SK-N-SH (cell line): ENCODE measurements at regions not wholly inside any gene's neighbourhood (a gene's known extent, or its start where the extent isn't known, plus 50 kb on each side); places are given as distances from the start of the nearest gene placed in this dataset.
"Not testable (repeated sequence)": the region's sequence is repeated elsewhere in the genome, so short reads cannot be mapped to it uniquely, and the experiment has no call there.

ENCODE experiments used
- CTCF ChIA-PET: fragments of 300-600, 350-600 bp; formaldehyde crosslinking; extraction: SDS; loops from one replicate; lab custom pipeline; 2021; lab: Yijun Ruan, JAX
- POLR2A ChIA-PET: fragments of 350-600 bp; sonication (Branson Sonifier 250); formaldehyde crosslinking; extraction: SDS; loops from one replicate; lab custom pipeline; 2020; ENCODE audit warnings: antibody characterized with exemption, inconsistent platforms; lab: Yijun Ruan, JAX
- DNase-seq: peaks from one replicate; pipeline ENCODE4 v3.0.0; 2012
- H2AFZ ChIP-seq: fragments of 200-600 bp; sonication (generic); 2 replicates; pipeline ENCODE4 v1.8.1; 2016; ENCODE audit warnings: antibody characterized with exemption, mild to moderate bottlenecking, low read depth
- H3F3A ChIP-seq: fragments of 200-600 bp; sonication (generic); replicated peaks from 2 replicates; pipeline ENCODE3; 2016; ENCODE audit warnings: antibody characterized with exemption, mild to moderate bottlenecking; ENCODE audit not compliant: insufficient read depth
- H3K27ac ChIP-seq, 2 experiments: fragments of 200-500 bp in 1 of 2; fragments of 200-600 bp in 1 of 2; sonication (Bioruptor generic) in 1 of 2; sonication (generic), shearing (Covaris generic) in 1 of 2; 2 replicates each; pipeline versions ENCODE4 v1.5.1 to v1.6.1; 2014 to 2016; ENCODE audit warnings: low read depth in 2 of 2, inconsistent platforms in 1 of 2, low read length in 1 of 2, mild to moderate bottlenecking in 1 of 2, mixed read lengths in 1 of 2
- H3K27me3 ChIP-seq: fragments of 200-600 bp; sonication (generic), shearing (Covaris generic); 2 replicates; pipeline ENCODE4 v1.6.1; 2016; ENCODE audit warnings: mixed run types; ENCODE audit not compliant: insufficient read depth
- H3K36me3 ChIP-seq, 2 experiments: fragments of 200-500 bp in 1 of 2; fragments of 200-600 bp in 1 of 2; sonication (Bioruptor generic) in 1 of 2; sonication (generic) in 1 of 2; replicated peaks in 1 of 2; 2 replicates each; pipeline versions ENCODE3 to v1.5.1; 2014 to 2016; ENCODE audit warnings: low read length in 1 of 2, mild to moderate bottlenecking in 1 of 2; ENCODE audit not compliant: insufficient read depth in 2 of 2, control insufficient read depth in 1 of 2
- H3K4me1 ChIP-seq, 2 experiments: fragments of 200-500 bp in 1 of 2; fragments of 200-600 bp in 1 of 2; sonication (Bioruptor generic) in 1 of 2; sonication (generic), shearing (Covaris generic) in 1 of 2; 2 replicates each; pipeline versions ENCODE4 v1.5.1 to v1.6.1; 2014 to 2016; ENCODE audit warnings: low read depth in 1 of 2, low read length in 1 of 2, mixed run types in 1 of 2; ENCODE audit not compliant: insufficient read depth in 2 of 2, control insufficient read depth in 1 of 2
- H3K4me2 ChIP-seq: fragments of 200-600 bp; sonication (generic), shearing (Covaris generic); 2 replicates; pipeline ENCODE4 v1.6.1; 2017; ENCODE audit warnings: mixed run types
- H3K4me3 ChIP-seq, 2 experiments: fragments of 200-500 bp in 1 of 2; fragments of 200-600 bp in 1 of 2; sonication (Bioruptor generic) in 1 of 2; sonication (generic), shearing (Covaris generic) in 1 of 2; 2 replicates each; pipeline versions ENCODE4 v1.5.1 to v1.8.1; 2014 to 2016; ENCODE audit warnings: low read depth in 2 of 2, inconsistent platforms in 1 of 2, low read length in 1 of 2, mild to moderate bottlenecking in 1 of 2, mixed read lengths in 1 of 2, moderate library complexity in 1 of 2
- H3K79me2 ChIP-seq: fragments of 200-600 bp; sonication (generic); 2 replicates; pipeline ENCODE4 v1.8.1; 2017; ENCODE audit warnings: mild to moderate bottlenecking; ENCODE audit not compliant: insufficient read depth
- H3K9ac ChIP-seq: fragments of 200-600 bp; sonication (generic); 2 replicates; pipeline ENCODE4 v1.6.1; 2017; ENCODE audit warnings: mixed run types
- H3K9me2 ChIP-seq: fragments of 200-600 bp; sonication (generic); 2 replicates; pipeline ENCODE4 v1.6.1; 2017; ENCODE audit warnings: mixed run types
- H3K9me3 ChIP-seq: fragments of 200-600 bp; sonication (generic); 2 replicates; pipeline ENCODE4 v1.6.1; 2017; ENCODE audit warnings: mixed run types, mild to moderate bottlenecking, moderate library complexity
- H4K20me1 ChIP-seq: fragments of 200-600 bp; sonication (generic); 2 replicates; pipeline ENCODE4 v1.6.1; 2017; ENCODE audit warnings: mild to moderate bottlenecking, mixed run types; ENCODE audit not compliant: insufficient read depth
- EP300 ChIP-seq, 2 experiments: IDR thresholded peaks; 2 replicates each; pipeline versions ENCODE4 v1.4.0 to v1.6.1; 2012; ENCODE audit warnings: borderline replicate concordance in 1 of 2, low read depth in 1 of 2, low read length in 1 of 2
- GATA2 ChIP-seq: sonication (generic); formaldehyde crosslinking; IDR thresholded peaks from 2 replicates; pipeline ENCODE4 v1.5.0; 2020; ENCODE audit warnings: mild to moderate bottlenecking, missing genetic modification reagents
- IRF3 ChIP-seq: fragments of 150-350 bp; IDR thresholded peaks from 2 replicates; pipeline ENCODE4 v1.6.1; 2016; ENCODE audit warnings: mild to moderate bottlenecking, low read depth, low read length
- JUND ChIP-seq: IDR thresholded peaks from 2 replicates; pipeline ENCODE4 v1.4.0; 2012
- MEF2A ChIP-seq: IDR thresholded peaks from 2 replicates; pipeline ENCODE4 v1.4.0; 2012; ENCODE audit warnings: low read depth, borderline replicate concordance
- NRF1 ChIP-seq: IDR thresholded peaks from 2 replicates; pipeline ENCODE4 v1.6.1; 2012; ENCODE audit warnings: low read depth, mild to moderate bottlenecking, low read length
- RCOR1 ChIP-seq: fragments of 150-350 bp; IDR thresholded peaks from 2 replicates; pipeline ENCODE4 v1.6.1; 2017; ENCODE audit warnings: antibody characterized with exemption, low read length
- REST ChIP-seq: IDR thresholded peaks from 2 replicates; pipeline ENCODE4 v1.6.1; 2012; ENCODE audit warnings: mild to moderate bottlenecking, low read depth, low read length, moderate library complexity
- RXRA ChIP-seq: IDR thresholded peaks from 2 replicates; pipeline ENCODE4 v1.4.0; 2012; ENCODE audit warnings: low read depth, mild to moderate bottlenecking, borderline replicate concordance
- SIN3A ChIP-seq: IDR thresholded peaks from 2 replicates; pipeline ENCODE4 v1.6.1; 2012; ENCODE audit warnings: low read depth, mild to moderate bottlenecking, low read length, moderate library complexity, borderline replicate concordance
- SMC3 ChIP-seq: IDR thresholded peaks from 2 replicates; pipeline ENCODE4 v1.6.1; 2012; ENCODE audit warnings: low read depth, low read length, improper control_type of control experiment
- TAF1 ChIP-seq: IDR thresholded peaks from 2 replicates; pipeline ENCODE4 v1.6.1; 2012; ENCODE audit warnings: low read depth, mild to moderate bottlenecking, low read length, moderate library complexity, borderline replicate concordance
- WGBS: methylation state at CpG from one replicate; pipeline ENCODE4 v1.1.6; 2017; ENCODE audit warnings: low lambda C conversion rate; 5-methylcytosine and 5-hydroxymethylcytosine counted together
- TF ChIP-seq, protein P1 (sequence below): IDR thresholded peaks from 2 replicates; pipeline ENCODE4 v1.4.0; 2012; ENCODE audit warnings: low read depth, borderline replicate concordance

GRCh38 chr1:60791226-60791625 lies 291.1 kb upstream of the NFIA start:
- Histone ChIP-seq H3F3A (no peaks in the 10 kb centered on the region), H3K4me1 (no peaks in the 10 kb centered on the region), H3K9me3 (no peaks in the 10 kb centered on the region), H3K27ac (no peak overlapping the region), H3K4me3 (no peak overlapping the region), H3K36me3 (no peaks in the 10 kb centered on the region), H3K9me2 (no peaks in the 10 kb centered on the region), H3K9ac (no peak overlapping the region), H3K79me2 (no peaks in the 10 kb centered on the region), H2AFZ (no peak overlapping the region), H3K4me2 (no peak overlapping the region), H4K20me1 (no peaks in the 10 kb centered on the region), H3K27me3 (no peaks in the 10 kb centered on the region)
- ChIA-PET POLR2A (no interaction called here), CTCF (no interaction called here)
- no peak for DNase-seq
- 42% methylated on average over 5 of the region's 5 CpGs for WGBS
- no peak for TF ChIP-seq EP300 (IDR thresholded peaks at IDR 0.05; ENCODE audit: borderline replicate concordance in 1 of 2, low read depth in 1 of 2, low read length in 1 of 2)
- TF ChIP-seq REST = no peak

DNA sequence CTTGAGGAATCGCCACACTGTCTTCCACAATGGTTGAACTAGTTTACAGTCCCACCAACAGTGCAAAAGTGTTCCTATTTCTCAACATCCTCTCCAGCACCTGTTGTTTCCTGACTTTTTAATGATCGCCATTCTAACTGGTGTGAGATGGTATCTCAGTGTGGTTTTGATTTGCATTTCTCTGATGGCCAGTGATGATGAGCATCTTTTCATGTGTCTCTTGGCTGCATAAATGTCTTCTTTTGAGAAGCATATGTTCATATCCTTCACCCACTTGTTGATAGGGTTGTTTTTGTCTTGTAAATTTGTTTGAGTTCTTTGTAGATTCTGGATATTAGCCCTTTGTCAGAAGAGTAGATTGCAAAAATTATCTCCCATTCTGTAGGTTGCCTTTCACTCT lies 309.3 kb upstream of the NFIA start:
- H3K79me2 ChIP-seq, H4K20me1 ChIP-seq, H3K36me3 ChIP-seq, H3F3A ChIP-seq, POLR2A ChIA-PET, H3K4me1 ChIP-seq, CTCF ChIA-PET, H3K27me3 ChIP-seq, H3K9ac ChIP-seq, H3K9me2 ChIP-seq, DNase-seq, H3K27ac ChIP-seq, H3K4me3 ChIP-seq, H3K9me3 ChIP-seq, H3K4me2 ChIP-seq, H2AFZ ChIP-seq: not testable (repeated sequence)
- 48% methylated on average over 2 of the region's 2 CpGs for WGBS

- no peak overlapping the region for H2AFZ ChIP-seq
- no peaks in the 10 kb centered on the region for H3K9me2 ChIP-seq
- H3K27me3 ChIP-seq = no peaks in the 10 kb centered on the region
- TF ChIP-seq SIN3A (no peak), MEF2A (no peak), IRF3 (no peak), RCOR1 (no peak), RXRA (no peak), GATA2 (CRISPR knock-in tag) (no peak), NRF1 (no peak), SMC3 (no peak), TAF1 (no peak), EP300 (IDR thresholded peaks at IDR 0.05; ENCODE audit: borderline replicate concordance in 1 of 2, low read depth in 1 of 2, low read length in 1 of 2) (no peak), JUND (no peak)
- TF ChIP-seq, protein P1, sequence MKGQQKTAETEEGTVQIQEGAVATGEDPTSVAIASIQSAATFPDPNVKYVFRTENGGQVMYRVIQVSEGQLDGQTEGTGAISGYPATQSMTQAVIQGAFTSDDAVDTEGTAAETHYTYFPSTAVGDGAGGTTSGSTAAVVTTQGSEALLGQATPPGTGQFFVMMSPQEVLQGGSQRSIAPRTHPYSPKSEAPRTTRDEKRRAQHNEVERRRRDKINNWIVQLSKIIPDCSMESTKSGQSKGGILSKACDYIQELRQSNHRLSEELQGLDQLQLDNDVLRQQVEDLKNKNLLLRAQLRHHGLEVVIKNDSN = no peak
- no peaks in the 10 kb centered on the region for H3K9me3 ChIP-seq
- no peak for DNase-seq
- ChIA-PET POLR2A (no interaction called here), CTCF (interaction anchor here (1.2 kb wide), 1 partner anchor 9 kb away, joined by 3 read pairs; no protein-coding TSS in a partner anchor)
- WGBS = 41% methylated on average over 1 of the region's 1 CpG
- H3F3A ChIP-seq = no peaks in the 10 kb centered on the region
- no peak overlapping the region for H3K27ac ChIP-seq
- no peak overlapping the region for H3K4me2 ChIP-seq
- H3K36me3 ChIP-seq = no peaks in the 10 kb centered on the region
- no peaks in the 10 kb centered on the region for H4K20me1 ChIP-seq
- H3K4me3 ChIP-seq = no peak overlapping the region
- no peak overlapping the region for H3K9ac ChIP-seq
- H3K4me1 ChIP-seq = no peaks in the 10 kb centered on the region
- H3K79me2 ChIP-seq = no peaks in the 10 kb centered on the region
Measured at GRCh38 chr1:60769082-60769481, 313.3 kb upstream of the NFIA start.
